Chondrocyte (in vitro differentiated cells): ENCODE measurements at regions not wholly inside any gene's neighbourhood (a gene's known extent, or its start where the extent isn't known, plus 50 kb on each side); places are given as distances from the start of the nearest gene placed in this dataset.

Source experiments
- DNase-seq: peaks from one replicate; pipeline ENCODE4 v3.0.0; 2021; ENCODE audit warnings: mixed read lengths, low spot score
- H3K27ac Mint-ChIP-seq: one replicate; pipeline ENCODE4 v1.8.0; 2021; ENCODE audit warnings: mild to moderate bottlenecking, moderate library complexity, mixed read lengths; ENCODE audit not compliant: unreplicated experiment
- H3K27me3 Mint-ChIP-seq: 2 replicates; pipeline ENCODE4 v1.8.0; 2021; ENCODE audit warnings: low read depth, mixed read lengths
- H3K36me3 Mint-ChIP-seq: 2 replicates; pipeline ENCODE4 v1.8.0; 2021; ENCODE audit warnings: low read depth, mixed read lengths
- H3K4me1 Mint-ChIP-seq: 2 replicates; pipeline ENCODE4 v1.8.0; 2021; ENCODE audit warnings: low read depth, mild to moderate bottlenecking, mixed read lengths
- H3K4me3 Mint-ChIP-seq: one replicate; pipeline ENCODE4 v1.8.0; 2021; ENCODE audit warnings: mild to moderate bottlenecking, moderate library complexity, mixed read lengths; ENCODE audit not compliant: unreplicated experiment
- H3K9me3 Mint-ChIP-seq: 2 replicates; pipeline ENCODE4 v1.8.0; 2021; ENCODE audit warnings: low read depth, mixed read lengths
- CTCF ChIP-seq: fragments of 200-600 bp; sonication (generic); IDR thresholded peaks from 2 replicates; pipeline ENCODE4 v1.5.0; 2021; ENCODE audit warnings: antibody characterized with exemption, mild to moderate bottlenecking, moderate library complexity

GRCh38 chr11:41935241-41935640 lies 475.8 kb upstream of the LRRC4C start:
- peaks cover 16% of the 10 kb centered on the region for H3K9me3 Mint-ChIP-seq
- H3K4me1 Mint-ChIP-seq: no peaks in the 10 kb centered on the region
- no peak for DNase-seq
- no peak for TF ChIP-seq CTCF
- no peak overlapping the region for H3K27ac Mint-ChIP-seq
- no peak overlapping the region for H3K4me3 Mint-ChIP-seq
- H3K27me3 Mint-ChIP-seq: no peaks in the 10 kb centered on the region
- H3K36me3 Mint-ChIP-seq: no peaks in the 10 kb centered on the region

- no peak overlapping the region for H3K27ac Mint-ChIP-seq
- H3K4me1 Mint-ChIP-seq: no peaks in the 10 kb centered on the region
- no peak overlapping the region for H3K4me3 Mint-ChIP-seq
- H3K9me3 Mint-ChIP-seq: peaks cover 20% of the 10 kb centered on the region
- no peak for DNase-seq
- H3K36me3 Mint-ChIP-seq: no peaks in the 10 kb centered on the region
- H3K27me3 Mint-ChIP-seq: no peaks in the 10 kb centered on the region
- no peak for TF ChIP-seq CTCF
Measured at GRCh38 chr11:41935795-41936194, 476.3 kb upstream of the LRRC4C start.

- no peak for TF ChIP-seq CTCF
- H3K36me3 Mint-ChIP-seq: no peaks in the 10 kb centered on the region
- no peak overlapping the region for H3K4me3 Mint-ChIP-seq
- no peak overlapping the region for H3K27ac Mint-ChIP-seq
- H3K9me3 Mint-ChIP-seq: peaks cover 20% of the 10 kb centered on the region
- H3K4me1 Mint-ChIP-seq: no peaks in the 10 kb centered on the region
- DNase-seq: no peak
- H3K27me3 Mint-ChIP-seq: no peaks in the 10 kb centered on the region
Measured at GRCh38 chr11:41943656-41944055, 484.2 kb upstream of the LRRC4C start.

- Mint-ChIP-seq H3K4me3 (no peak overlapping the region), H3K27me3 (no peaks in the 10 kb centered on the region), H3K9me3 (peaks cover 30% of the 10 kb centered on the region), H3K4me1 (no peaks in the 10 kb centered on the region), H3K27ac (no peak overlapping the region), H3K36me3 (no peaks in the 10 kb centered on the region)
- no peak for DNase-seq
- no peak for TF ChIP-seq CTCF
Measured at GRCh38 chr11:41947392-41947791, 487.9 kb upstream of the LRRC4C start.

GRCh38 chr11:41950470-41951143 lies 491.2 kb upstream of the LRRC4C start:
- no peaks in the 10 kb centered on the region for H3K27me3 Mint-ChIP-seq
- H3K4me1 Mint-ChIP-seq: peaks cover 9% of the 10 kb centered on the region
- no peak overlapping the region for H3K4me3 Mint-ChIP-seq
- TF ChIP-seq CTCF: no peak
- no peak for DNase-seq
- no peak overlapping the region for H3K27ac Mint-ChIP-seq
- H3K9me3 Mint-ChIP-seq: peaks cover 38% of the 10 kb centered on the region
- H3K36me3 Mint-ChIP-seq: no peaks in the 10 kb centered on the region
